SIG-M5 treated with dmso at 0.1 percent for 504 hours (cell line): ENCODE measurements at regions not wholly inside any gene's neighbourhood (a gene's known extent, or its start where the extent isn't known, plus 50 kb on each side); places are given as distances from the start of the nearest gene placed in this dataset.
"Not testable (repeated sequence)": the region's sequence is repeated elsewhere in the genome, so short reads cannot be mapped to it uniquely, and the experiment has no call there.

Source experiments
- DNase-seq: peaks from one replicate; lab custom pipeline; 2025; ENCODE audit not compliant: unreplicated experiment; lab: John Stamatoyannopoulos, UW

- DNase-seq: no peak
Observed at GRCh38 chr14:52124791-52125684, 56.2 kb upstream of the NID2 start.

- DNase-seq: not testable (repeated sequence)
Observed at GRCh38 chr14:52122163-52122562, 53.3 kb upstream of the NID2 start.

GRCh38 chr14:52121441-52121840, 52.6 kb upstream of the NID2 start:
- DNase-seq: no peak

- DNase-seq: no peak
Observed at GRCh38 chr14:52119030-52119429, 50.2 kb upstream of the NID2 start.
